Esophagus squamous epithelium (tissue), 4 donors: ENCODE measurements at regions not wholly inside any gene's neighbourhood (a gene's known extent, or its start where the extent isn't known, plus 50 kb on each side); places are given as distances from the start of the nearest gene placed in this dataset.

ENCODE experiments used
- CTCF ChIP-seq, 6 experiments: fragments of 450-650 bp in 4 of 6; fragments of 200-600 bp in 2 of 6; sonication (generic) in 2 of 6; IDR thresholded peaks; one replicate each; pipeline ENCODE4 v1.5.1; 2016 to 2019; ENCODE audit warnings: antibody characterized with exemption in 6 of 6, mild to moderate bottlenecking in 4 of 6, moderate library complexity in 4 of 6
- POLR2A ChIP-seq, 4 donors: fragments of 450-650 bp; IDR thresholded peaks; one replicate each; pipeline ENCODE4 v1.6.1; 2017; ENCODE audit warnings: antibody characterized with exemption in 4 of 4, mild to moderate bottlenecking in 4 of 4, moderate library complexity in 3 of 4

DNA sequence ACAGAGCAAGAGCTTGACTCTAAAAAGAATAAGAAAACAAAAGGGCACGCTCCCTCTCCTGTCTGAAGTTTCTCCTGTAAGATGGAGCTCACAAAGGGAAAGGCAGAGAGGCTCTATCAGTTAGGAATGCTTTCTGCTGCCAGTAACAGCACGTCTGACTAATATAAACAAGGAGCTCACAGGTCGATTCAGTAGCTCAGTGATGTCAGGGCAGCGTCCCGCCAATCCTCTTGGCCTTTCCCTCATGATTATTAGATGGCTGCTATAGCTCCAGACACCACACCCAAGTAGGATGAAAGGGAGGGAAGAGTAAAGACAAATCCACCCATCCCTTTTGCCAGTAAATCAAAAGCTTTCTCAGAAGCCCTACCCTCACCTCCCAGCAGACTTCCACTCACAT lies 51.3 kb upstream of the HMGXB4 start:
- no peak for TF ChIP-seq CTCF (IDR thresholded peaks at IDR 0.05)
- TF ChIP-seq POLR2A (IDR thresholded peaks at IDR 0.05), result no peak
